ENCODE measurements at regions not wholly inside any gene's neighbourhood (a gene's known extent, or its start where the extent isn't known, plus 50 kb on each side); places are given as distances from the start of the nearest gene placed in this dataset.

DNA sequence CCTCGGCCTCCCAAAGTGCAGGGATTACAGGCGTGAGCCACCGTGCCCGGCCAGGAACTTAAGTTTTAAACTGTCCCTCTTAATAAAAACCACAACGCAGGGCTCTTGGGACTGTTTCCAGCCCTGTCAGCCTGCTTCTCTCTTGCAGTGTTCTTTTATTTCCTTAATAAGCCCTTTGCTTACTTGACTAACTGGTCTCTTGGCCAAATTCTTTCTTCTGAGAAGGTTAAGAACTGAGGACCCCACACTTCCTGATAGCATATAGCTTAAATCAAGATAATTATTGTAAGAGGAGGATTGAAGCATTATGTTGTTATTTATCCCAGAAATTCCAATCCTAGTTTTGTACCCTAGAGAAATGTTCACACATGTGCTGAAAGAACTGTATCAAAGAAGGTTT is 128.2 kb upstream of the UXS1 start:
- TF ChIP-seq, protein P1, sequence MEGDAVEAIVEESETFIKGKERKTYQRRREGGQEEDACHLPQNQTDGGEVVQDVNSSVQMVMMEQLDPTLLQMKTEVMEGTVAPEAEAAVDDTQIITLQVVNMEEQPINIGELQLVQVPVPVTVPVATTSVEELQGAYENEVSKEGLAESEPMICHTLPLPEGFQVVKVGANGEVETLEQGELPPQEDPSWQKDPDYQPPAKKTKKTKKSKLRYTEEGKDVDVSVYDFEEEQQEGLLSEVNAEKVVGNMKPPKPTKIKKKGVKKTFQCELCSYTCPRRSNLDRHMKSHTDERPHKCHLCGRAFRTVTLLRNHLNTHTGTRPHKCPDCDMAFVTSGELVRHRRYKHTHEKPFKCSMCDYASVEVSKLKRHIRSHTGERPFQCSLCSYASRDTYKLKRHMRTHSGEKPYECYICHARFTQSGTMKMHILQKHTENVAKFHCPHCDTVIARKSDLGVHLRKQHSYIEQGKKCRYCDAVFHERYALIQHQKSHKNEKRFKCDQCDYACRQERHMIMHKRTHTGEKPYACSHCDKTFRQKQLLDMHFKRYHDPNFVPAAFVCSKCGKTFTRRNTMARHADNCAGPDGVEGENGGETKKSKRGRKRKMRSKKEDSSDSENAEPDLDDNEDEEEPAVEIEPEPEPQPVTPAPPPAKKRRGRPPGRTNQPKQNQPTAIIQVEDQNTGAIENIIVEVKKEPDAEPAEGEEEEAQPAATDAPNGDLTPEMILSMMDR (conservative IDR thresholded peaks at IDR 0.05 in 1 of 2, IDR thresholded peaks at IDR 0.05 in 1 of 2; ENCODE audit: extremely low read depth in 1 of 2, insufficient read depth in 1 of 2, low read depth in 1 of 2, low read length in 2 of 2), result no peak
- no peak for TF ChIP-seq EZH2 (IDR thresholded peaks at IDR 0.05; ENCODE audit: borderline replicate concordance, low read length)

Data from mammary epithelial cell (primary cell).